H9 (cell line): ENCODE measurements at regions not wholly inside any gene's neighbourhood (a gene's known extent, or its start where the extent isn't known, plus 50 kb on each side); places are given as distances from the start of the nearest gene placed in this dataset.
A peak's percentile ranks its signal among the peaks of the same experiment; 100 is the strongest.

ENCODE experiments used
- DNase-seq: peaks from one replicate; pipeline ENCODE4 v3.0.0-alpha.2; 2017
- H2AFZ ChIP-seq: one replicate; pipeline ENCODE4 v1.6.1; 2013; ENCODE audit warnings: mild to moderate bottlenecking, low read length, control low read depth, moderate library complexity
- H2AK5ac ChIP-seq: 2 replicates; pipeline ENCODE4 v1.6.1; 2013; ENCODE audit warnings: low read length, control low read depth, mixed read lengths; ENCODE audit not compliant: insufficient read length
- H2BK120ac ChIP-seq: one replicate; pipeline ENCODE4 v1.6.1; 2013; ENCODE audit warnings: low read depth, mild to moderate bottlenecking, low read length, control low read depth, inconsistent platforms; ENCODE audit not compliant: poor library complexity, severe bottlenecking
- H2BK12ac ChIP-seq: 2 replicates; pipeline ENCODE4 v1.6.1; 2013; ENCODE audit warnings: low read length, control low read depth, mixed read lengths, low read depth; ENCODE audit not compliant: insufficient read length
- H2BK15ac ChIP-seq: 2 replicates; pipeline ENCODE4 v1.6.1; 2013; ENCODE audit warnings: low read depth, low read length, control low read depth
- H2BK20ac ChIP-seq: one replicate; pipeline ENCODE4 v1.6.1; 2013; ENCODE audit warnings: low read depth, mild to moderate bottlenecking, low read length, control low read depth, inconsistent platforms; ENCODE audit not compliant: poor library complexity, severe bottlenecking
- H2BK5ac ChIP-seq: 2 replicates; pipeline ENCODE4 v1.6.1; 2013; ENCODE audit warnings: low read length, control low read depth, mixed read lengths; ENCODE audit not compliant: insufficient read length
- H3K14ac ChIP-seq: 2 replicates; pipeline ENCODE4 v1.6.1; 2013; ENCODE audit warnings: low read length, control low read depth; ENCODE audit not compliant: insufficient read depth
- H3K18ac ChIP-seq: 2 replicates; pipeline ENCODE4 v1.6.1; 2013; ENCODE audit warnings: low read depth, mild to moderate bottlenecking, mixed read lengths, low read length, control low read depth; ENCODE audit not compliant: insufficient read length
- H3K23ac ChIP-seq: 2 replicates; pipeline ENCODE4 v1.6.1; 2013; ENCODE audit warnings: low read length, control low read depth, mixed read lengths, low read depth; ENCODE audit not compliant: insufficient read length
- H3K23me2 ChIP-seq: 2 replicates; pipeline ENCODE4 v1.6.1; 2013; ENCODE audit warnings: low read depth, mild to moderate bottlenecking, mixed read lengths, low read length, control low read depth; ENCODE audit not compliant: insufficient read length, poor library complexity, severe bottlenecking
- H3K27ac ChIP-seq: 2 replicates; pipeline ENCODE4 v1.5.1; 2013; ENCODE audit warnings: low read length, control low read depth, mixed read lengths, low read depth; ENCODE audit not compliant: insufficient read length
- H3K27me3 ChIP-seq: 2 replicates; pipeline ENCODE4 v1.6.1; 2013; ENCODE audit warnings: low read length, control low read depth, inconsistent platforms; ENCODE audit not compliant: insufficient read depth
- H3K4ac ChIP-seq: 2 replicates; pipeline ENCODE4 v1.6.1; 2013; ENCODE audit warnings: low read depth, mild to moderate bottlenecking, control low read depth, inconsistent platforms, low read length, moderate library complexity
- H3K4me1 ChIP-seq: 2 replicates; pipeline ENCODE4 v1.6.1; 2013; ENCODE audit warnings: low read length, control low read depth, inconsistent platforms; ENCODE audit not compliant: insufficient read depth
- H3K4me2 ChIP-seq: 2 replicates; pipeline ENCODE4 v1.6.1; 2013; ENCODE audit warnings: low read length, control low read depth, mixed read lengths; ENCODE audit not compliant: insufficient read length, insufficient read depth
- H3K56ac ChIP-seq: 2 replicates; pipeline ENCODE4 v1.6.1; 2013; ENCODE audit warnings: low read depth, mild to moderate bottlenecking, mixed read lengths, low read length, control low read depth; ENCODE audit not compliant: insufficient read length
- H3K79me1 ChIP-seq: 2 replicates; pipeline ENCODE4 v1.6.1; 2013; ENCODE audit warnings: low read depth, mild to moderate bottlenecking, moderate library complexity, low read length, control low read depth, inconsistent platforms; ENCODE audit not compliant: insufficient read depth, poor library complexity, severe bottlenecking
- H3K79me2 ChIP-seq: 2 replicates; pipeline ENCODE4 v1.6.1; 2013; ENCODE audit warnings: low read length, control low read depth, inconsistent platforms; ENCODE audit not compliant: insufficient read depth
- H3K9ac ChIP-seq: 2 replicates; pipeline ENCODE4 v1.6.1; 2013; ENCODE audit warnings: low read length, control low read depth, mixed read lengths; ENCODE audit not compliant: insufficient read length; ENCODE audit errors: extremely low read depth
- H3K9me3 ChIP-seq: one replicate; pipeline ENCODE4 v1.6.1; 2013; ENCODE audit warnings: low read depth, low read length, inconsistent platforms; ENCODE audit not compliant: control insufficient read depth
- H3T11ph ChIP-seq: one replicate; pipeline ENCODE4 v1.6.1; 2013; ENCODE audit warnings: mild to moderate bottlenecking, low read length, control low read depth, inconsistent platforms
- H4K20me1 ChIP-seq: one replicate; pipeline ENCODE4 v1.6.1; 2013; ENCODE audit not compliant: control insufficient read depth, insufficient read length, insufficient read depth
- H4K5ac ChIP-seq: 2 replicates; pipeline ENCODE4 v1.6.1; 2013; ENCODE audit warnings: low read depth, mild to moderate bottlenecking, mixed read lengths, low read length, control low read depth; ENCODE audit not compliant: insufficient read length
- H4K8ac ChIP-seq: replicated peaks from 2 replicates; pipeline ENCODE4 v1.6.1; 2013; ENCODE audit warnings: low read length, control low read depth, mixed read lengths, low read depth; ENCODE audit not compliant: insufficient read length
- H4K91ac ChIP-seq: 2 replicates; pipeline ENCODE4 v1.6.1; 2013; ENCODE audit warnings: low read depth, mild to moderate bottlenecking, moderate library complexity, mixed read lengths, low read length, control low read depth; ENCODE audit not compliant: insufficient read length
- H3K27ac Mint-ChIP-seq, 3 experiments: 2 replicates in 2 of 3; 3 replicates in 1 of 3; pipeline ENCODE4 v1.8.0; 2020 to 2021; ENCODE audit warnings: mixed read lengths in 3 of 3, mild to moderate bottlenecking in 1 of 3, moderate library complexity in 1 of 3
- H3K27me3 Mint-ChIP-seq: 2 replicates; pipeline ENCODE4 v1.8.0; 2021; ENCODE audit warnings: low read depth, mild to moderate bottlenecking, moderate library complexity, mixed read lengths
- H3K36me3 Mint-ChIP-seq, 3 experiments: 2 replicates in 2 of 3; 3 replicates in 1 of 3; pipeline ENCODE4 v1.8.0; 2020 to 2021; ENCODE audit warnings: low read depth in 3 of 3, mixed read lengths in 3 of 3; ENCODE audit not compliant: insufficient read depth in 1 of 3
- H3K4me1 Mint-ChIP-seq, 2 experiments: 2 replicates each; pipeline ENCODE4 v1.8.0; 2020; ENCODE audit warnings: mixed read lengths in 2 of 2
- H3K4me3 Mint-ChIP-seq, 2 experiments: 2 replicates in 1 of 2; 3 replicates in 1 of 2; pipeline ENCODE4 v1.8.0; 2020 to 2021; ENCODE audit warnings: mild to moderate bottlenecking in 2 of 2, mixed read lengths in 2 of 2, moderate library complexity in 1 of 2
- H3K9me3 Mint-ChIP-seq, 2 experiments: 2 replicates in 1 of 2; 3 replicates in 1 of 2; pipeline ENCODE4 v1.8.0; 2020; ENCODE audit warnings: mild to moderate bottlenecking in 2 of 2, mixed read lengths in 2 of 2, moderate library complexity in 1 of 2
- CTCF ChIP-seq: fragments of 200-600 bp; sonication (generic); conservative IDR thresholded peaks from 3 replicates; pipeline ENCODE4 v1.8.0; 2021; ENCODE audit warnings: antibody characterized with exemption, mild to moderate bottlenecking
- WGBS: extraction: QIAGEN DNeasy Blood & Tissue Kit; methylation state at CpG from one replicate; pipeline ENCODE4 v1.1.7; 2013; ENCODE audit warnings: missing lambda C conversion rate, low lambda C conversion rate, mixed read lengths; ENCODE audit not compliant: insufficient read length; ENCODE audit errors: extremely low coverage; 5-methylcytosine and 5-hydroxymethylcytosine counted together

GRCh38 chr5:158049459-158049858 lies 190.5 kb upstream of the CLINT1 start:
- no peaks in the 10 kb centered on the region for H3K9me3 ChIP-seq
- H4K5ac ChIP-seq, result no peak overlapping the region
- H3K79me1 ChIP-seq, result no peaks in the 10 kb centered on the region
- no peak overlapping the region for H3K4ac ChIP-seq
- DNase-seq, result peak; percentile 35
- no peak overlapping the region for H3K18ac ChIP-seq
- Mint-ChIP-seq H3K4me1 (no peaks in the 10 kb centered on the region), H3K36me3 (no peaks in the 10 kb centered on the region), H3K9me3 (no peaks in the 10 kb centered on the region), H3K27me3 (no peaks in the 10 kb centered on the region; the same call in none of the 2 replicates), H3K4me3 (no peak overlapping the region), H3K27ac (peak overlapping the region in 1 of 3 experiments; percentile 35; a peak in 1 of 7 replicates)
- no peak overlapping the region for H3T11ph ChIP-seq
- H3K14ac ChIP-seq, result no peak overlapping the region
- WGBS, result no CpG with 5 or more reads among the region's 1 CpG
- no peak overlapping the region for H2BK120ac ChIP-seq
- H3K27ac ChIP-seq, result no peak overlapping the region
- H3K56ac ChIP-seq, result no peak overlapping the region
- no peak overlapping the region for H2AK5ac ChIP-seq
- no peak overlapping the region for H3K4me2 ChIP-seq
- no peak overlapping the region for H3K23ac ChIP-seq
- no peak overlapping the region for H4K8ac ChIP-seq
- H2BK15ac ChIP-seq, result no peak overlapping the region
- H3K27me3 ChIP-seq, result no peaks in the 10 kb centered on the region
- no peaks in the 10 kb centered on the region for H3K23me2 ChIP-seq
- H3K9ac ChIP-seq, result no peak overlapping the region
- no peak overlapping the region for H2BK12ac ChIP-seq
- peak overlapping the region; percentile 59 for H2AFZ ChIP-seq
- H4K91ac ChIP-seq, result no peak overlapping the region
- H2BK20ac ChIP-seq, result no peak overlapping the region
- H3K79me2 ChIP-seq, result no peaks in the 10 kb centered on the region
- no peaks in the 10 kb centered on the region for H4K20me1 ChIP-seq
- no peaks in the 10 kb centered on the region for H3K4me1 ChIP-seq
- no peak for TF ChIP-seq CTCF
- H2BK5ac ChIP-seq, result no peak overlapping the region
